Tibial artery (tissue), 4 donors: ENCODE measurements at regions not wholly inside any gene's neighbourhood (a gene's known extent, or its start where the extent isn't known, plus 50 kb on each side); places are given as distances from the start of the nearest gene placed in this dataset.
A peak's percentile ranks its signal among the peaks of the same experiment; 100 is the strongest.

ENCODE experiments used
- DNase-seq, 2 donors: peaks; one replicate each; pipeline ENCODE4 v3.0.0-alpha.2; 2019
- H3K27ac ChIP-seq, 2 donors: fragments of 200-600 bp; sonication (generic) in 1 of 2; 1 replicate in 1 of 2; 2 replicates in 1 of 2; pipeline ENCODE4 v1.5.1; 2018 to 2019; ENCODE audit warnings: mild to moderate bottlenecking in 1 of 2
- H3K27me3 ChIP-seq, 2 donors: fragments of 200-600 bp; sonication (generic) in 1 of 2; one replicate each; pipeline versions ENCODE4 v1.5.1 to v1.6.0; 2016 to 2019
- H3K36me3 ChIP-seq, 3 donors: fragments of 200-600 bp; sonication (generic) in 2 of 3; one replicate each; pipeline ENCODE4 v1.5.1; 2016 to 2019; ENCODE audit warnings: mild to moderate bottlenecking in 2 of 3
- H3K4me1 ChIP-seq, 4 donors: fragments of 200-600 bp; sonication (generic) in 2 of 4; 1 replicate in 3 of 4; 2 replicates in 1 of 4; pipeline ENCODE4 v1.5.1; 2016 to 2019
- H3K4me3 ChIP-seq, 2 donors: fragments of 200-600 bp; sonication (generic) in 1 of 2; 1 replicate in 1 of 2; 2 replicates in 1 of 2; pipeline ENCODE4 v1.5.1; 2018 to 2019; ENCODE audit warnings: mild to moderate bottlenecking in 2 of 2
- H3K9me3 ChIP-seq, 3 donors: fragments of 200-600 bp; sonication (generic) in 1 of 3; one replicate each; pipeline ENCODE4 v1.5.1; 2016 to 2019
- CTCF ChIP-seq, 2 experiments: fragments of 200-600 bp in 1 of 2; fragments of 450-650 bp in 1 of 2; IDR thresholded peaks; one replicate each; pipeline ENCODE4 v1.5.1; 2017 to 2019; ENCODE audit warnings: antibody characterized with exemption in 2 of 2, mild to moderate bottlenecking in 1 of 2, moderate library complexity in 1 of 2
- intact Hi-C: fragments of 100-400 bp; cut with DNase I; formaldehyde crosslinking; loops from one replicate; pipeline ENCODE4 v1.15.0; 2023; ENCODE audit warnings: low total_unique reads

- no peak overlapping the region for H3K4me3 ChIP-seq
- no peaks in the 10 kb centered on the region for H3K27me3 ChIP-seq
- peak overlapping the region; percentile 41 to 48 for H3K27ac ChIP-seq
- intact Hi-C loops, result loop anchor here (10.0 kb wide), 1 partner anchor 167 kb away; the partner anchor contains the start of gene PCDH18
- H3K36me3 ChIP-seq, result no peaks in the 10 kb centered on the region
- H3K4me1 ChIP-seq, result peaks cover 0 to 39% (median 12%) of the 10 kb centered on the region in 4 donors
- DNase-seq, result no peak
- no peak for TF ChIP-seq CTCF (IDR thresholded peaks at IDR 0.05)
- H3K9me3 ChIP-seq, result no peaks in the 10 kb centered on the region
Observed at GRCh38 chr4:137701401-137701800, 169.1 kb upstream of the PCDH18 start.

GRCh38 chr4:137700751-137701150, 168.5 kb upstream of the PCDH18 start:
- no peak overlapping the region for H3K4me3 ChIP-seq
- intact Hi-C loops, result loop anchor here (10.0 kb wide), 1 partner anchor 166 kb away; the partner anchor contains the start of gene PCDH18
- H3K27me3 ChIP-seq, result no peaks in the 10 kb centered on the region
- H3K36me3 ChIP-seq, result no peaks in the 10 kb centered on the region
- H3K9me3 ChIP-seq, result no peaks in the 10 kb centered on the region
- H3K4me1 ChIP-seq, result peaks cover 0 to 39% (median 11%) of the 10 kb centered on the region in 4 donors
- DNase-seq, result peak; percentile 22 to 48
- peak overlapping the region; percentile 41 to 48 for H3K27ac ChIP-seq
- TF ChIP-seq CTCF (IDR thresholded peaks at IDR 0.05), result no peak

GRCh38 chr4:137700072-137700471, 167.8 kb upstream of the PCDH18 start:
- intact Hi-C loops, result loop anchor here (10.0 kb wide), 1 partner anchor 165 kb away; the partner anchor contains the start of gene PCDH18
- no peak for TF ChIP-seq CTCF (IDR thresholded peaks at IDR 0.05)
- Histone ChIP-seq H3K36me3 (no peaks in the 10 kb centered on the region), H3K27ac (peak overlapping the region; percentile 41 to 48), H3K4me3 (no peak overlapping the region), H3K9me3 (no peaks in the 10 kb centered on the region), H3K4me1 (peaks cover 0 to 39% (median 7%) of the 10 kb centered on the region in 4 donors), H3K27me3 (no peaks in the 10 kb centered on the region)
- no peak for DNase-seq

- Histone ChIP-seq H3K27me3 (no peaks in the 10 kb centered on the region), H3K4me1 (peaks cover 0 to 47% (median 5%) of the 10 kb centered on the region in 4 donors), H3K9me3 (no peaks in the 10 kb centered on the region), H3K27ac (peak overlapping the region; percentile 66), H3K4me3 (no peak overlapping the region), H3K36me3 (no peaks in the 10 kb centered on the region)
- intact Hi-C loops, result no loop called here
- DNase-seq, result peak; percentile 76 to 82
- TF ChIP-seq CTCF (IDR thresholded peaks at IDR 0.05), result no peak
Observed at GRCh38 chr4:137694138-137694537, 161.8 kb upstream of the PCDH18 start.

- intact Hi-C loops, result no loop called here
- Histone ChIP-seq H3K4me3 (no peak overlapping the region), H3K36me3 (no peaks in the 10 kb centered on the region), H3K27ac (peak overlapping the region; percentile 66), H3K27me3 (no peaks in the 10 kb centered on the region), H3K4me1 (peaks cover 0 to 51% (median 5%) of the 10 kb centered on the region in 4 donors), H3K9me3 (no peaks in the 10 kb centered on the region)
- DNase-seq, result no peak
- no peak for TF ChIP-seq CTCF (IDR thresholded peaks at IDR 0.05)
Observed at GRCh38 chr4:137693641-137694040, 161.3 kb upstream of the PCDH18 start.

- H3K4me3 ChIP-seq, result no peak overlapping the region
- DNase-seq, result no peak
- no peaks in the 10 kb centered on the region for H3K27me3 ChIP-seq
- intact Hi-C loops, result no loop called here
- no peaks in the 10 kb centered on the region for H3K9me3 ChIP-seq
- no peak for TF ChIP-seq CTCF (IDR thresholded peaks at IDR 0.05)
- peaks cover 0 to 56% (median 5%) of the 10 kb centered on the region in 4 donors for H3K4me1 ChIP-seq
- H3K36me3 ChIP-seq, result no peaks in the 10 kb centered on the region
- peak overlapping the region; percentile 66 for H3K27ac ChIP-seq
Observed at GRCh38 chr4:137692205-137692604, 159.9 kb upstream of the PCDH18 start.
